ENCODE measurements at regions not wholly inside any gene's neighbourhood (a gene's known extent, or its start where the extent isn't known, plus 50 kb on each side); places are given as distances from the start of the nearest gene placed in this dataset.

- DNase-seq (ENCODE audit: insufficient read length): no peak
- FAIRE-seq: no peak
- TF ChIP-seq TAF1 (IDR thresholded peaks at IDR 0.05; ENCODE audit: borderline replicate concordance, low read depth, low read length) (no peak), POLR2A (IDR thresholded peaks at IDR 0.05; ENCODE audit: low read depth, low read length) (no peak), POLR2AphosphoS5 (IDR thresholded peaks at IDR 0.05; ENCODE audit: low read depth, low read length) (no peak)
Observed at GRCh38 chr12:88945051-88945732, 364.9 kb upstream of the KITLG start.

- no peak for TF ChIP-seq POLR2AphosphoS5 (IDR thresholded peaks at IDR 0.05; ENCODE audit: low read depth, low read length)
- TF ChIP-seq POLR2A (IDR thresholded peaks at IDR 0.05; ENCODE audit: low read depth, low read length): no peak
- no peak for TF ChIP-seq TAF1 (IDR thresholded peaks at IDR 0.05; ENCODE audit: borderline replicate concordance, low read depth, low read length)
- FAIRE-seq (peak; percentile 27), DNase-seq (ENCODE audit: insufficient read length) (no peak)
Observed at GRCh38 chr12:88944397-88944796, 364.1 kb upstream of the KITLG start.

GRCh38 chr12:88940854-88941253 is 360.6 kb upstream of the KITLG start:
- FAIRE-seq (no peak), DNase-seq (ENCODE audit: insufficient read length) (no peak)
- TF ChIP-seq POLR2A (IDR thresholded peaks at IDR 0.05; ENCODE audit: low read depth, low read length) (no peak), POLR2AphosphoS5 (IDR thresholded peaks at IDR 0.05; ENCODE audit: low read depth, low read length) (no peak), TAF1 (IDR thresholded peaks at IDR 0.05; ENCODE audit: borderline replicate concordance, low read depth, low read length) (no peak)

- TF ChIP-seq TAF1 (IDR thresholded peaks at IDR 0.05; ENCODE audit: borderline replicate concordance, low read depth, low read length) (no peak), POLR2AphosphoS5 (IDR thresholded peaks at IDR 0.05; ENCODE audit: low read depth, low read length) (no peak), POLR2A (IDR thresholded peaks at IDR 0.05; ENCODE audit: low read depth, low read length) (no peak)
- FAIRE-seq (no peak), DNase-seq (ENCODE audit: insufficient read length) (no peak)
Observed at GRCh38 chr12:88935856-88936255, 355.6 kb upstream of the KITLG start.

GRCh38 chr12:88934163-88934747 is 354.0 kb upstream of the KITLG start:
- FAIRE-seq: no peak
- no peak for DNase-seq (ENCODE audit: insufficient read length)
- TF ChIP-seq TAF1 (IDR thresholded peaks at IDR 0.05; ENCODE audit: borderline replicate concordance, low read depth, low read length) (no peak), POLR2A (IDR thresholded peaks at IDR 0.05; ENCODE audit: low read depth, low read length) (no peak), POLR2AphosphoS5 (IDR thresholded peaks at IDR 0.05; ENCODE audit: low read depth, low read length) (no peak)

GRCh38 chr12:88932457-88932856 is 352.2 kb upstream of the KITLG start:
- FAIRE-seq (no peak), DNase-seq (ENCODE audit: insufficient read length) (no peak)
- no peak for TF ChIP-seq POLR2AphosphoS5 (IDR thresholded peaks at IDR 0.05; ENCODE audit: low read depth, low read length)
- no peak for TF ChIP-seq TAF1 (IDR thresholded peaks at IDR 0.05; ENCODE audit: borderline replicate concordance, low read depth, low read length)
- TF ChIP-seq POLR2A (IDR thresholded peaks at IDR 0.05; ENCODE audit: low read depth, low read length): no peak

GRCh38 chr12:88931598-88931997 is 351.3 kb upstream of the KITLG start:
- no peak for TF ChIP-seq POLR2A (IDR thresholded peaks at IDR 0.05; ENCODE audit: low read depth, low read length)
- TF ChIP-seq TAF1 (IDR thresholded peaks at IDR 0.05; ENCODE audit: borderline replicate concordance, low read depth, low read length): no peak
- no peak for TF ChIP-seq POLR2AphosphoS5 (IDR thresholded peaks at IDR 0.05; ENCODE audit: low read depth, low read length)
- FAIRE-seq (no peak), DNase-seq (ENCODE audit: insufficient read length) (no peak)

GRCh38 chr12:88925454-88925853 is 345.2 kb upstream of the KITLG start:
- DNase-seq (ENCODE audit: insufficient read length) (no peak), FAIRE-seq (no peak)
- no peak for TF ChIP-seq POLR2AphosphoS5 (IDR thresholded peaks at IDR 0.05; ENCODE audit: low read depth, low read length)
- TF ChIP-seq POLR2A (IDR thresholded peaks at IDR 0.05; ENCODE audit: low read depth, low read length): no peak
- no peak for TF ChIP-seq TAF1 (IDR thresholded peaks at IDR 0.05; ENCODE audit: borderline replicate concordance, low read depth, low read length)

GRCh38 chr12:88924162-88924561 is 343.9 kb upstream of the KITLG start:
- FAIRE-seq: no peak
- TF ChIP-seq POLR2AphosphoS5 (IDR thresholded peaks at IDR 0.05; ENCODE audit: low read depth, low read length) (no peak), TAF1 (IDR thresholded peaks at IDR 0.05; ENCODE audit: borderline replicate concordance, low read depth, low read length) (no peak), POLR2A (IDR thresholded peaks at IDR 0.05; ENCODE audit: low read depth, low read length) (no peak)
- no peak for DNase-seq (ENCODE audit: insufficient read length)

DNA sequence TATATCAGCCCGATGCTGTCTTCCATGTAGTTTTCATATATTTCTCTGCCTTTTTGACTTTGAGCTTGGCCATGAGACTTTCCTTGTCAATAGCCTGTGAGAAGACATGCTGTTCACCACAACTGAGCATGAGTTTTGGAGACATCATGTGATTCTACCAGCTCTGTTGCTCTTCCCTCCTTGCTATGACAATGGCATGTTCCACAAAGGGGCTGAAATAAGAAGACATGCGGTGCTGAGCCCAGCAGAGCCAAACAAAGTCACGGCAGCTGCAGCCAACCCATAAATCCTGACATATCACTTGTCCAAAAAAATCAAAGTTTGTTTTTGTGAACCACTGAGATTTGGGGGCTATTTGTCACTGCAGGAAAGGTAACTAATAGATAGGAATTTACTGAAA is 343.4 kb upstream of the KITLG start:
- FAIRE-seq (no peak), DNase-seq (ENCODE audit: insufficient read length) (no peak)
- TF ChIP-seq POLR2A (IDR thresholded peaks at IDR 0.05; ENCODE audit: low read depth, low read length) (no peak), TAF1 (IDR thresholded peaks at IDR 0.05; ENCODE audit: borderline replicate concordance, low read depth, low read length) (no peak), POLR2AphosphoS5 (IDR thresholded peaks at IDR 0.05; ENCODE audit: low read depth, low read length) (no peak)

GRCh38 chr12:88922816-88923215 is 342.5 kb upstream of the KITLG start:
- TF ChIP-seq POLR2AphosphoS5 (IDR thresholded peaks at IDR 0.05; ENCODE audit: low read depth, low read length) (no peak), TAF1 (IDR thresholded peaks at IDR 0.05; ENCODE audit: borderline replicate concordance, low read depth, low read length) (no peak), POLR2A (IDR thresholded peaks at IDR 0.05; ENCODE audit: low read depth, low read length) (no peak)
- no peak for FAIRE-seq

GRCh38 chr12:88921890-88922532 is 341.7 kb upstream of the KITLG start:
- TF ChIP-seq POLR2AphosphoS5 (IDR thresholded peaks at IDR 0.05; ENCODE audit: low read depth, low read length) (no peak), POLR2A (IDR thresholded peaks at IDR 0.05; ENCODE audit: low read depth, low read length) (no peak), TAF1 (IDR thresholded peaks at IDR 0.05; ENCODE audit: borderline replicate concordance, low read depth, low read length) (no peak)
- DNase-seq (ENCODE audit: insufficient read length) (no peak), FAIRE-seq (no peak)

More at GRCh38 chr12:88922816-88923215, 342.5 kb upstream of the KITLG start:
- DNase-seq (ENCODE audit: insufficient read length): no peak

Measured in GM12892 (cell line).